Stimulated activated CD8-positive, alpha-beta memory T cell treated with anti-CD3 and anti-CD28 coated beads, Interleukin-4, amount 100 ng/mL, for 1 hour (primary cell): ENCODE measurements at regions not wholly inside any gene's neighbourhood (a gene's known extent, or its start where the extent isn't known, plus 50 kb on each side); places are given as distances from the start of the nearest gene placed in this dataset.
"Not testable (repeated sequence)": the region's sequence is repeated elsewhere in the genome, so short reads cannot be mapped to it uniquely, and the experiment has no call there.

Experiments used
- DNase-seq, 2 donors: peaks; one replicate each; pipeline ENCODE4 v3.0.0-alpha.2; 2020; ENCODE audit warnings: low read depth in 2 of 2, low spot score in 1 of 2

GRCh38 chr20:12786276-12786675 is 222.5 kb upstream of the SPTLC3 start:
- DNase-seq, result no peak

GRCh38 chr20:12788632-12789299 is 220.0 kb upstream of the SPTLC3 start:
- DNase-seq, result no peak

- no peak for DNase-seq
Observed at GRCh38 chr20:12790859-12791258, 217.9 kb upstream of the SPTLC3 start.

GRCh38 chr20:12798286-12798685 is 210.5 kb upstream of the SPTLC3 start:
- DNase-seq, result no peak

- no peak for DNase-seq
Observed at GRCh38 chr20:12808006-12808567, 200.7 kb upstream of the SPTLC3 start.

GRCh38 chr20:12815231-12815768 is 193.5 kb upstream of the SPTLC3 start:
- no peak for DNase-seq

GRCh38 chr20:12815778-12816408 is 192.9 kb upstream of the SPTLC3 start:
- DNase-seq, result no peak

GRCh38 chr20:12821249-12821648 is 187.5 kb upstream of the SPTLC3 start:
- DNase-seq, result no peak

- no peak for DNase-seq
Observed at GRCh38 chr20:12823734-12824133, 185.0 kb upstream of the SPTLC3 start.

- DNase-seq, result no peak
Observed at GRCh38 chr20:12824328-12825225, 184.2 kb upstream of the SPTLC3 start.

GRCh38 chr20:12825226-12825595 is 183.6 kb upstream of the SPTLC3 start:
- DNase-seq, result no peak

- no peak for DNase-seq
Observed at GRCh38 chr20:12827816-12828385, 180.9 kb upstream of the SPTLC3 start.

GRCh38 chr20:12829170-12829569 is 179.6 kb upstream of the SPTLC3 start:
- DNase-seq, result no peak

GRCh38 chr20:12833861-12834260 is 174.9 kb upstream of the SPTLC3 start:
- DNase-seq, result no peak

- DNase-seq, result no peak
Observed at GRCh38 chr20:12835999-12836398, 172.8 kb upstream of the SPTLC3 start.

GRCh38 chr20:12837646-12838045 is 171.1 kb upstream of the SPTLC3 start:
- DNase-seq, result no peak

GRCh38 chr20:12838261-12838866 is 170.4 kb upstream of the SPTLC3 start:
- no peak for DNase-seq

- no peak for DNase-seq
Observed at GRCh38 chr20:12847872-12848271, 160.9 kb upstream of the SPTLC3 start.

- DNase-seq, result no peak
Observed at GRCh38 chr20:12849225-12849910, 159.4 kb upstream of the SPTLC3 start.

GRCh38 chr20:12857643-12858042 is 151.1 kb upstream of the SPTLC3 start:
- DNase-seq, result not testable (repeated sequence)
